ENCODE measurements at regions not wholly inside any gene's neighbourhood (a gene's known extent, or its start where the extent isn't known, plus 50 kb on each side); places are given as distances from the start of the nearest gene placed in this dataset.

- Histone ChIP-seq H3K27me3 (ENCODE audit: control insufficient read depth in 2 of 2, insufficient read depth in 2 of 2, low read length in 2 of 2) (no peaks in the 10 kb centered on the region), H3K36me3 (ENCODE audit: control insufficient read depth in 2 of 2, extremely low read depth in 1 of 2, insufficient read depth in 2 of 2, low read length in 2 of 2) (no peaks in the 10 kb centered on the region), H4K20me1 (replicated peaks; ENCODE audit: control insufficient read depth, extremely low read depth, insufficient read depth, low read length) (no peaks in the 10 kb centered on the region), H3K27ac (ENCODE audit: insufficient read depth, low read depth, low read length) (no peak overlapping the region), H3K79me2 (ENCODE audit: control insufficient read depth, insufficient read depth, low read length) (no peaks in the 10 kb centered on the region), H2AFZ (ENCODE audit: low read depth, low read length) (no peak overlapping the region), H3K4me3 (replicated peaks in 1 of 3; ENCODE audit: insufficient read depth in 1 of 3, low read depth in 1 of 3, low read length in 3 of 3) (no peak overlapping the region), H3K9ac (replicated peaks; ENCODE audit: extremely low read depth, insufficient read depth, low read length) (no peak overlapping the region), H3K9me1 (replicated peaks; ENCODE audit: control insufficient read depth, extremely low read depth, insufficient read depth, low read length) (no peaks in the 10 kb centered on the region), H3K4me1 (ENCODE audit: control insufficient read depth, extremely low read depth, insufficient read depth, low read length) (no peaks in the 10 kb centered on the region), H3K9me3 (replicated peaks; ENCODE audit: control insufficient read depth, insufficient read depth, low read length) (peaks cover 5% of the 10 kb centered on the region), H3K4me2 (ENCODE audit: insufficient read depth, low read length) (no peak overlapping the region)
- no peak for TF ChIP-seq MYC (IDR thresholded peaks at IDR 0.05; ENCODE audit: low read depth, low read length)
- no peak for TF ChIP-seq POLR2A (IDR thresholded peaks at IDR 0.05; ENCODE audit: low read depth, low read length)
- no peak for TF ChIP-seq FOS (IDR thresholded peaks at IDR 0.05; ENCODE audit: borderline replicate concordance, insufficient read depth, low read length)
- TF ChIP-seq JUN (IDR thresholded peaks at IDR 0.05; ENCODE audit: borderline replicate concordance, insufficient read depth, insufficient read length, low read depth): no peak
- no peak for TF ChIP-seq POLR2AphosphoS5 (IDR thresholded peaks at IDR 0.05; ENCODE audit: insufficient read depth, low read depth, low read length)
- no peak for TF ChIP-seq CTCF (IDR thresholded peaks at IDR 0.05; ENCODE audit: extremely low read depth in 1 of 2, insufficient read depth in 1 of 2, low read depth in 1 of 2, low read length in 2 of 2)
- no peak for TF ChIP-seq GATA2 (IDR thresholded peaks at IDR 0.05; ENCODE audit: insufficient read depth, insufficient read length, low read depth, low read length)
- TF ChIP-seq MAX (IDR thresholded peaks at IDR 0.05; ENCODE audit: insufficient read depth, insufficient read length): no peak
- TF ChIP-seq EZH2 (IDR thresholded peaks at IDR 0.05; ENCODE audit: borderline replicate concordance, low read depth, low read length, severe bottlenecking): no peak
- CTCF ChIA-PET: no interaction called here
- POLR2A ChIA-PET: no interaction called here
- intact Hi-C loops (cut with micrococcal nuclease) (no loop called here), dilution Hi-C loops (cut with MboI; ENCODE audit: extremely low pct_ligation_motif_present, low sequenced_read_pairs) (no loop called here)
- DNase-seq (ENCODE audit: low read depth, low spot score): no peak
- FAIRE-seq: no peak
- BruUV-seq (replicated peaks): no TSS peak
These were observed 366.7 kb upstream of the IRX4 start for GRCh38 chr5:2249442-2249841.

Measured in endothelial cell of umbilical vein (primary cell).